GM12865 (cell line): ENCODE measurements at regions not wholly inside any gene's neighbourhood (a gene's known extent, or its start where the extent isn't known, plus 50 kb on each side); places are given as distances from the start of the nearest gene placed in this dataset.

Source experiments
- DNase-seq: peaks from one replicate; pipeline ENCODE4 v3.0.0; 2010; ENCODE audit warnings: low read depth
- H3K4me3 ChIP-seq: 2 replicates; pipeline ENCODE4 v1.5.1; 2011; ENCODE audit warnings: mild to moderate bottlenecking, low read depth, low read length, control low read depth
- CTCF ChIP-seq: IDR thresholded peaks from 2 replicates; pipeline ENCODE4 v1.5.1; 2011; ENCODE audit warnings: low read length, control low read depth, low read depth, inconsistent platforms; ENCODE audit not compliant: insufficient read depth; ENCODE audit errors: missing control alignments

- no peak overlapping the region for H3K4me3 ChIP-seq
- no peak for DNase-seq
- no peak for TF ChIP-seq CTCF
These were observed 50.2 kb upstream of the CTAGE1 start for GRCh38 chr18:22467760-22468553.

- DNase-seq = no peak
- H3K4me3 ChIP-seq = no peak overlapping the region
- no peak for TF ChIP-seq CTCF
These were observed 50.8 kb upstream of the CTAGE1 start for GRCh38 chr18:22468554-22468891.

- no peak for TF ChIP-seq CTCF
- no peak for DNase-seq
- H3K4me3 ChIP-seq = no peak overlapping the region
These were observed 51.5 kb upstream of the CTAGE1 start for GRCh38 chr18:22469061-22469734.

GRCh38 chr18:22469926-22470247, 52.2 kb upstream of the CTAGE1 start:
- H3K4me3 ChIP-seq = no peak overlapping the region
- TF ChIP-seq CTCF = no peak

GRCh38 chr18:22470248-22471235, 52.8 kb upstream of the CTAGE1 start:
- no peak for DNase-seq
- no peak overlapping the region for H3K4me3 ChIP-seq
- TF ChIP-seq CTCF = no peak

More at GRCh38 chr18:22469926-22470247, 52.2 kb upstream of the CTAGE1 start:
- DNase-seq = no peak

GRCh38 chr18:22471546-22472131, 53.9 kb upstream of the CTAGE1 start:
- H3K4me3 ChIP-seq = no peak overlapping the region
- TF ChIP-seq CTCF = no peak
- no peak for DNase-seq
